Mesendoderm (in vitro differentiated cells): ENCODE measurements at regions not wholly inside any gene's neighbourhood (a gene's known extent, or its start where the extent isn't known, plus 50 kb on each side); places are given as distances from the start of the nearest gene placed in this dataset.

Experiments used
- DNase-seq: peaks from one replicate; pipeline ENCODE4 v3.0.0; 2013
- H2AK5ac ChIP-seq: 2 replicates; pipeline ENCODE4 v1.6.1; 2013; ENCODE audit warnings: low read length, inconsistent platforms
- H2BK120ac ChIP-seq: 2 replicates; pipeline ENCODE4 v1.6.1; 2013; ENCODE audit warnings: low read depth, mild to moderate bottlenecking, low read length, moderate library complexity, mixed read lengths
- H2BK15ac ChIP-seq: replicated peaks from 2 replicates; pipeline ENCODE4 v1.6.1; 2013; ENCODE audit warnings: low read depth, mild to moderate bottlenecking, moderate library complexity
- H2BK5ac ChIP-seq: 2 replicates; pipeline ENCODE4 v1.6.1; 2013; ENCODE audit warnings: low read length, inconsistent platforms
- H3K18ac ChIP-seq: 2 replicates; pipeline ENCODE4 v1.6.1; 2013; ENCODE audit warnings: mild to moderate bottlenecking, low read length, mixed read lengths
- H3K23ac ChIP-seq: one replicate; pipeline ENCODE4 v1.6.1; 2013; ENCODE audit warnings: low read length
- H3K27ac ChIP-seq: 2 replicates; pipeline ENCODE4 v1.5.1; 2013; ENCODE audit warnings: low read depth, mild to moderate bottlenecking, inconsistent platforms, low read length, moderate library complexity
- H3K27me3 ChIP-seq: 2 replicates; pipeline ENCODE4 v1.6.1; 2013; ENCODE audit warnings: low read length, control low read depth, mild to moderate bottlenecking, inconsistent platforms; ENCODE audit not compliant: insufficient read depth, poor library complexity
- H3K36me3 ChIP-seq: 2 replicates; pipeline ENCODE4 v1.6.1; 2013; ENCODE audit warnings: low read length, inconsistent platforms; ENCODE audit not compliant: control insufficient read depth, insufficient read depth
- H3K4ac ChIP-seq: one replicate; pipeline ENCODE4 v1.6.1; 2013; ENCODE audit warnings: low read depth, mild to moderate bottlenecking, low read length, moderate library complexity
- H3K4me1 ChIP-seq: 2 replicates; pipeline ENCODE4 v1.6.1; 2013; ENCODE audit warnings: low read depth, low read length, inconsistent platforms; ENCODE audit not compliant: control insufficient read depth
- H3K4me2 ChIP-seq: 2 replicates; pipeline ENCODE4 v1.6.1; 2013; ENCODE audit warnings: low read length
- H3K4me3 ChIP-seq: 2 replicates; pipeline ENCODE4 v1.5.1; 2013; ENCODE audit warnings: mild to moderate bottlenecking, low read length
- H3K56ac ChIP-seq: one replicate; pipeline ENCODE4 v1.6.1; 2013; ENCODE audit warnings: low read length
- H3K79me1 ChIP-seq: 2 replicates; pipeline ENCODE4 v1.6.1; 2013; ENCODE audit warnings: low read length, inconsistent platforms
- H3K79me2 ChIP-seq: 2 replicates; pipeline ENCODE4 v1.6.1; 2013; ENCODE audit warnings: mild to moderate bottlenecking, low read length; ENCODE audit not compliant: control insufficient read depth, insufficient read depth
- H3K9ac ChIP-seq: 2 replicates; pipeline ENCODE4 v1.6.1; 2013; ENCODE audit warnings: low read length, inconsistent platforms
- H4K5ac ChIP-seq: one replicate; pipeline ENCODE4 v1.6.1; 2013; ENCODE audit warnings: low read length
- H4K8ac ChIP-seq: one replicate; pipeline ENCODE4 v1.6.1; 2013; ENCODE audit warnings: low read depth, mild to moderate bottlenecking, control low read depth, low read length, moderate library complexity
- WGBS: extraction: QIAGEN DNeasy Blood & Tissue Kit; methylation state at CpG from one replicate; pipeline ENCODE4 v1.1.7; 2013; ENCODE audit warnings: low lambda C conversion rate, missing lambda C conversion rate; ENCODE audit not compliant: insufficient coverage; ENCODE audit errors: extremely low coverage; 5-methylcytosine and 5-hydroxymethylcytosine counted together

GRCh38 chr5:13448843-13449242, 495.6 kb downstream of the DNAH5 start:
- H2BK15ac ChIP-seq: no peak overlapping the region
- H4K8ac ChIP-seq: no peak overlapping the region
- no peak overlapping the region for H3K4me2 ChIP-seq
- no peak overlapping the region for H3K4me3 ChIP-seq
- H3K27me3 ChIP-seq: no peaks in the 10 kb centered on the region
- H2BK5ac ChIP-seq: no peak overlapping the region
- no peak overlapping the region for H4K5ac ChIP-seq
- no peaks in the 10 kb centered on the region for H3K79me1 ChIP-seq
- no peak for DNase-seq
- no peak overlapping the region for H3K56ac ChIP-seq
- no peak overlapping the region for H3K23ac ChIP-seq
- no peak overlapping the region for H3K18ac ChIP-seq
- H2AK5ac ChIP-seq: no peak overlapping the region
- no peak overlapping the region for H3K4ac ChIP-seq
- no peaks in the 10 kb centered on the region for H3K4me1 ChIP-seq
- no peaks in the 10 kb centered on the region for H3K36me3 ChIP-seq
- 100% methylated on average over 1 of the region's 1 CpG for WGBS
- no peak overlapping the region for H3K27ac ChIP-seq
- no peaks in the 10 kb centered on the region for H3K79me2 ChIP-seq
- no peak overlapping the region for H2BK120ac ChIP-seq
- no peak overlapping the region for H3K9ac ChIP-seq

- Histone ChIP-seq H3K36me3 (no peaks in the 10 kb centered on the region), H3K56ac (no peak overlapping the region), H3K27ac (no peak overlapping the region), H3K79me2 (no peaks in the 10 kb centered on the region), H2BK15ac (no peak overlapping the region), H3K18ac (no peak overlapping the region), H2BK5ac (no peak overlapping the region), H3K4me2 (no peak overlapping the region), H3K4ac (no peak overlapping the region), H2BK120ac (no peak overlapping the region), H3K27me3 (no peaks in the 10 kb centered on the region), H2AK5ac (no peak overlapping the region), H3K4me3 (no peak overlapping the region), H3K23ac (no peak overlapping the region), H3K9ac (no peak overlapping the region), H4K8ac (no peak overlapping the region), H4K5ac (no peak overlapping the region), H3K4me1 (no peaks in the 10 kb centered on the region), H3K79me1 (no peaks in the 10 kb centered on the region)
- DNase-seq: no peak
- no CpG with 5 or more reads among the region's 2 CpGs for WGBS
These were observed 505.1 kb downstream of the DNAH5 start for GRCh38 chr5:13439430-13439829.

- Histone ChIP-seq H2AK5ac (no peak overlapping the region), H2BK5ac (no peak overlapping the region), H3K23ac (no peak overlapping the region), H3K4me2 (no peak overlapping the region), H3K4ac (no peak overlapping the region), H3K79me2 (no peaks in the 10 kb centered on the region), H3K4me3 (no peak overlapping the region), H3K9ac (no peak overlapping the region), H3K36me3 (no peaks in the 10 kb centered on the region), H3K56ac (no peak overlapping the region), H3K27ac (no peak overlapping the region), H4K8ac (no peak overlapping the region), H3K27me3 (no peaks in the 10 kb centered on the region), H3K79me1 (no peaks in the 10 kb centered on the region), H3K4me1 (no peaks in the 10 kb centered on the region), H2BK120ac (no peak overlapping the region), H4K5ac (no peak overlapping the region), H3K18ac (no peak overlapping the region), H2BK15ac (no peak overlapping the region)
- no peak for DNase-seq
- WGBS: no CpG with 5 or more reads among the region's 6 CpGs
These were observed 516.5 kb downstream of the DNAH5 start for GRCh38 chr5:13427827-13428557.

GRCh38 chr5:13412040-13412595, 532.4 kb downstream of the DNAH5 start:
- Histone ChIP-seq H3K23ac (no peak overlapping the region), H3K4me3 (no peak overlapping the region), H2BK5ac (no peak overlapping the region), H3K36me3 (no peaks in the 10 kb centered on the region), H4K5ac (no peak overlapping the region), H3K27me3 (no peaks in the 10 kb centered on the region), H2BK15ac (no peak overlapping the region), H3K79me2 (no peaks in the 10 kb centered on the region), H3K4ac (no peak overlapping the region), H3K27ac (no peak overlapping the region), H3K9ac (no peak overlapping the region), H3K4me1 (no peaks in the 10 kb centered on the region), H3K18ac (no peak overlapping the region), H3K79me1 (no peaks in the 10 kb centered on the region), H2AK5ac (no peak overlapping the region), H2BK120ac (no peak overlapping the region), H3K56ac (no peak overlapping the region), H4K8ac (no peak overlapping the region), H3K4me2 (no peak overlapping the region)
- no CpG with 5 or more reads among the region's 6 CpGs for WGBS
- DNase-seq: no peak

GRCh38 chr5:13408616-13409015, 535.9 kb downstream of the DNAH5 start:
- DNase-seq: no peak
- Histone ChIP-seq H3K79me1 (no peaks in the 10 kb centered on the region), H4K8ac (no peak overlapping the region), H2BK15ac (no peak overlapping the region), H2BK5ac (no peak overlapping the region), H3K56ac (no peak overlapping the region), H3K23ac (no peak overlapping the region), H3K36me3 (no peaks in the 10 kb centered on the region), H2AK5ac (no peak overlapping the region), H3K9ac (no peak overlapping the region), H4K5ac (no peak overlapping the region), H3K4me2 (no peak overlapping the region), H3K4me3 (no peak overlapping the region), H3K27ac (no peak overlapping the region), H3K27me3 (no peaks in the 10 kb centered on the region), H3K4ac (no peak overlapping the region), H2BK120ac (no peak overlapping the region), H3K18ac (no peak overlapping the region), H3K4me1 (no peaks in the 10 kb centered on the region), H3K79me2 (no peaks in the 10 kb centered on the region)
- no CpG with 5 or more reads among the region's 1 CpG for WGBS

- H2BK120ac ChIP-seq: no peak overlapping the region
- H2AK5ac ChIP-seq: no peak overlapping the region
- H3K4me1 ChIP-seq: no peaks in the 10 kb centered on the region
- no peak overlapping the region for H3K9ac ChIP-seq
- no peak overlapping the region for H2BK15ac ChIP-seq
- H3K27me3 ChIP-seq: no peaks in the 10 kb centered on the region
- no peak overlapping the region for H3K4ac ChIP-seq
- H3K4me3 ChIP-seq: no peak overlapping the region
- no peak overlapping the region for H4K8ac ChIP-seq
- no peak overlapping the region for H4K5ac ChIP-seq
- DNase-seq: no peak
- no peak overlapping the region for H3K4me2 ChIP-seq
- no peak overlapping the region for H3K18ac ChIP-seq
- no peak overlapping the region for H3K56ac ChIP-seq
- H3K27ac ChIP-seq: no peak overlapping the region
- H3K36me3 ChIP-seq: no peaks in the 10 kb centered on the region
- no peaks in the 10 kb centered on the region for H3K79me1 ChIP-seq
- no peak overlapping the region for H2BK5ac ChIP-seq
- H3K79me2 ChIP-seq: no peaks in the 10 kb centered on the region
- no peak overlapping the region for H3K23ac ChIP-seq
These were observed 541.1 kb downstream of the DNAH5 start for GRCh38 chr5:13403351-13403750.
